Upper lobe of right lung (tissue), 1 donor: ENCODE measurements at regions not wholly inside any gene's neighbourhood (a gene's known extent, or its start where the extent isn't known, plus 50 kb on each side); places are given as distances from the start of the nearest gene placed in this dataset.

Experiments
- ATAC-seq: fragments of 200-7000 bp; cut with Tn5 transposase; one replicate; pipeline ENCODE4 v1.9.1; 2020; ENCODE audit warnings: mild to moderate bottlenecking, moderate library complexity
- DNase-seq: peaks from one replicate; pipeline ENCODE4 v3.0.0-alpha.2; 2020
- H3K27ac ChIP-seq: fragments of 200-600 bp; one replicate; pipeline ENCODE4 v1.8.0; 2022
- H3K27me3 ChIP-seq: fragments of 200-600 bp; one replicate; pipeline ENCODE4 v1.8.0; 2022; ENCODE audit warnings: mild to moderate bottlenecking
- H3K36me3 ChIP-seq: fragments of 200-600 bp; one replicate; pipeline ENCODE4 v1.8.0; 2022
- H3K4me1 ChIP-seq: fragments of 200-600 bp; one replicate; pipeline ENCODE4 v1.8.0; 2022
- H3K4me3 ChIP-seq: fragments of 200-600 bp; one replicate; pipeline ENCODE4 v1.8.0; 2022; ENCODE audit warnings: mild to moderate bottlenecking
- H3K9me3 ChIP-seq: fragments of 200-600 bp; one replicate; pipeline ENCODE4 v1.8.0; 2022
- intact Hi-C: fragments of 100-400 bp; cut with DNase I; formaldehyde crosslinking; loops from one replicate; pipeline ENCODE4 v1.11.0; 2022
- TF ChIP-seq, protein P1 (sequence below): fragments of 200-600 bp; IDR thresholded peaks from one replicate; pipeline ENCODE4 v1.8.0; 2022; ENCODE audit warnings: antibody characterized with exemption
- donor health status: DM: no; HTN: yes; CAD: no; lungs with severe emphysema.

- Histone ChIP-seq H3K9me3 (no peaks in the 10 kb centered on the region), H3K4me1 (no peaks in the 10 kb centered on the region), H3K36me3 (no peaks in the 10 kb centered on the region), H3K27me3 (peaks cover 5% of the 10 kb centered on the region), H3K4me3 (no peak overlapping the region), H3K27ac (no peak overlapping the region)
- ATAC-seq = no peak
- no peak for DNase-seq
- intact Hi-C loops = no loop called here
- TF ChIP-seq, protein P1, sequence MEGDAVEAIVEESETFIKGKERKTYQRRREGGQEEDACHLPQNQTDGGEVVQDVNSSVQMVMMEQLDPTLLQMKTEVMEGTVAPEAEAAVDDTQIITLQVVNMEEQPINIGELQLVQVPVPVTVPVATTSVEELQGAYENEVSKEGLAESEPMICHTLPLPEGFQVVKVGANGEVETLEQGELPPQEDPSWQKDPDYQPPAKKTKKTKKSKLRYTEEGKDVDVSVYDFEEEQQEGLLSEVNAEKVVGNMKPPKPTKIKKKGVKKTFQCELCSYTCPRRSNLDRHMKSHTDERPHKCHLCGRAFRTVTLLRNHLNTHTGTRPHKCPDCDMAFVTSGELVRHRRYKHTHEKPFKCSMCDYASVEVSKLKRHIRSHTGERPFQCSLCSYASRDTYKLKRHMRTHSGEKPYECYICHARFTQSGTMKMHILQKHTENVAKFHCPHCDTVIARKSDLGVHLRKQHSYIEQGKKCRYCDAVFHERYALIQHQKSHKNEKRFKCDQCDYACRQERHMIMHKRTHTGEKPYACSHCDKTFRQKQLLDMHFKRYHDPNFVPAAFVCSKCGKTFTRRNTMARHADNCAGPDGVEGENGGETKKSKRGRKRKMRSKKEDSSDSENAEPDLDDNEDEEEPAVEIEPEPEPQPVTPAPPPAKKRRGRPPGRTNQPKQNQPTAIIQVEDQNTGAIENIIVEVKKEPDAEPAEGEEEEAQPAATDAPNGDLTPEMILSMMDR = no peak
Measured at GRCh38 chr17:73938706-73939105, 264.8 kb upstream of the RPL38 start.

GRCh38 chr17:73939806-73940205, 263.7 kb upstream of the RPL38 start:
- intact Hi-C loops = no loop called here
- ATAC-seq (no peak), DNase-seq (no peak)
- TF ChIP-seq, protein P1 = no peak
- peaks cover 5% of the 10 kb centered on the region for H3K27me3 ChIP-seq
- H3K4me1 ChIP-seq = no peaks in the 10 kb centered on the region
- H3K36me3 ChIP-seq = no peaks in the 10 kb centered on the region
- no peak overlapping the region for H3K4me3 ChIP-seq
- H3K27ac ChIP-seq = no peak overlapping the region
- no peaks in the 10 kb centered on the region for H3K9me3 ChIP-seq

GRCh38 chr17:73940511-73940910, 263.0 kb upstream of the RPL38 start:
- no peaks in the 10 kb centered on the region for H3K36me3 ChIP-seq
- H3K4me3 ChIP-seq = no peak overlapping the region
- TF ChIP-seq, protein P1 = no peak
- H3K9me3 ChIP-seq = no peaks in the 10 kb centered on the region
- intact Hi-C loops = no loop called here
- DNase-seq = no peak
- H3K4me1 ChIP-seq = no peaks in the 10 kb centered on the region
- no peak overlapping the region for H3K27ac ChIP-seq
- H3K27me3 ChIP-seq = peaks cover 5% of the 10 kb centered on the region
- ATAC-seq = no peak

DNA sequence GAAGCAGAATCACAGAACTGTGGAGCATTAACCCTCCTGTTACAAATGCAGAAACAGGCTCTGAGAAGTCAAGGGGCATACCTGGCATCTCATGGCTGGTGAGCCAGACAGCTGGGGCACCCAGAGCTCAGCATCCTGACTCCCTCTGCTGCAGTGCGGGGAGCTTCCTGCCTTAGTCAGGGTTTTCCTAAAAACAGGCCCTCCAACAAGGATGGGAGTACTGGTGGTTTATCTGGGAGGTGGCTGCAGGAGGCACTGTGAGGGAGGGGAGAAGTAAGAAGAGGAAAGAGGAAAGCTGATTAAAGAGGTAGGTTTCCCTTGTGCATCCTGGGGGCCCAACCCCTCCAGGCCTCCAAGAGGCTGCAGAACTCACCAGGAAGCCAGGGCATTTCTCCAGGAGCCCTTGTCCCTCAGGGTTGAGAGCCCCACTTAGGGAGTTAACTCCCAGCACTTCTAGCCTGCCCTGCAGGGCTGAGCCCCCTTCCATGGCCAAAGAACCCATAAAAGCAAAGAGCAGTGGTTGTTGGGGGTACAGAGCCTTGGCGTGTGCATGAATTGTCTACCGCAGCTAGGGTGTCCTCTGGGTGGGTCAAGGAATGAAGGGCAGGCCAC, 261.5 kb upstream of the RPL38 start:
- Histone ChIP-seq H3K27me3 (peaks cover 5% of the 10 kb centered on the region), H3K4me3 (no peak overlapping the region), H3K4me1 (no peaks in the 10 kb centered on the region), H3K27ac (no peak overlapping the region), H3K9me3 (no peaks in the 10 kb centered on the region), H3K36me3 (no peaks in the 10 kb centered on the region)
- ATAC-seq = no peak
- intact Hi-C loops = no loop called here
- DNase-seq = no peak
- TF ChIP-seq, protein P1 = no peak

DNA sequence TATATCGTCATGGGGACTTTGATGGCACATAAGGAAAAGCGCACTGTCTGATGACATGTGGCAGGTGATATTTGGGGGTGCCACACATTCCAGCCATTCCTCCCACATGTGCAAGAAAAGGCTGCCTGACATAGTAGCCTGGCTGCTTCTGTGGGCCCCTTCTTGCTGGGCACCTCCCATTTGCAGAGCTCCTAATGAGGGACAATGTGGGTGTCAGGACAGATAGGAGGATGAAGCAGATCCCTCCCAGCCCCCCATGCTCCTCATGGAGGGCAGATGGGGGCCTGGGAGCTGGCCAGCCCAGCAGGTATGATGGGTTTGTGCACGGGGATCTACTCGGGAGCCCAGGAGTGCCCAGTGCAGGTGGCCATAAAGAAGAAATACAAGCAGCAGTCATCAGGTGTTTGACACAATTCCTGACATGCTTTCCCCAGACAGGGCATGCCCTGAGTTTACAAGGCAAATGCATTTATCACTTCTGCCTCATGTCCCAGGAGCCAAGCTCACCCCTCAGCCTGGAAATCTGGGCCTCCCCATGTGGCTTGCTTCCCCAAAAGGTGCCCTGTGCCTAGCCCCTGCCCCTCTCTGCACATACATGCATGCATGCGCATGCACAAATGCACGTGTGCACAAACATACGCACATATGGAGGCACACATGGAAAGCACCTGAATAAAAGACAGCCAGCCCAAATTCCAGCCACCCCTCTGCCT, 260.6 kb upstream of the RPL38 start:
- TF ChIP-seq, protein P1 = no peak
- Histone ChIP-seq H3K4me1 (no peaks in the 10 kb centered on the region), H3K4me3 (no peak overlapping the region), H3K27me3 (peaks cover 5% of the 10 kb centered on the region), H3K36me3 (no peaks in the 10 kb centered on the region), H3K9me3 (no peaks in the 10 kb centered on the region), H3K27ac (no peak overlapping the region)
- intact Hi-C loops = no loop called here
- ATAC-seq = no peak
- no peak for DNase-seq
